ENCODE measurements at regions not wholly inside any gene's neighbourhood (a gene's known extent, or its start where the extent isn't known, plus 50 kb on each side); places are given as distances from the start of the nearest gene placed in this dataset.

DNA sequence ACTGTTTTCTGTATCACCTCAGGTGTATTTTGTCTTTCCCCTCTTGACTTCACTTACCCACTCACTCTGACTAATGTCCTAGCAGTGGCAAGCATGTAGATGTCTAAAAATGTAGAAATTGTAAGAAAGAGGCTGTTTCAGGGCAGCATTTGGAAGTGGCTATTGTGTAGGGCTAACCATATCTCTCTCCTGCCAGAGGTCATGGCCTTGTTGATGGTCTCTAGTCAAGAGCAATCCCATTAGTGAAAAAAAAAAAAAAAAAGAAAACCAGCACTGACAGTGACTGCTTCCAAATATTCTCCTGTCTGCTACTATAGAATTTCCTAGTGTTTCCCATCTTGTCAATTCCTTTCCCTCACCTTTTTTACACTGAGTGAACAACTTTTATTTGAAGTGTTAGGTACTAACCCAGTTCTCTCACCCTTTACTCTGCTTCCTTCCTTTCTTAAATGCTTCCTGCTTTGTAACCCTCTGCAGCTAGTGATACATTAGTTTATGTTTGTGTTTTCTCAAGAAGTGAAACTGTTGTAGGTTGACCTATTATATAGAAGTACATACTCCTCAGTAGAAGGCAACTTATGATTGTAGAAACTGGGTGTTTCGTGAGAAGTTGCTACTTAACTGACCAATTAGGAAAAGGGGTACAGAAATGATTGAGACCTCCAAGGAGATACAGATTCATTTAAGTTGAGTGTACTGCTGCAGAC lies 174.1 kb upstream of the PTPRK start:
- Histone ChIP-seq H3K36me3 (ENCODE audit: low read length) (no peaks in the 10 kb centered on the region), H3K4me3 (ENCODE audit: insufficient read depth, low read length, poor library complexity, severe bottlenecking) (no peak overlapping the region), H3K27me3 (ENCODE audit: low read length) (no peaks in the 10 kb centered on the region), H3K9me3 (ENCODE audit: insufficient read depth, low read length) (no peaks in the 10 kb centered on the region), H3K79me2 (ENCODE audit: insufficient read depth, low read length) (no peaks in the 10 kb centered on the region), H3K4me2 (ENCODE audit: low read depth, low read length, poor library complexity, severe bottlenecking) (no peak overlapping the region), H3K27ac (ENCODE audit: low read depth, low read length) (no peak overlapping the region), H4K20me1 (ENCODE audit: low read depth, low read length) (no peaks in the 10 kb centered on the region), H3K9me2 (replicated peaks; ENCODE audit: insufficient read depth, low read length) (no peaks in the 10 kb centered on the region), H3K9ac (ENCODE audit: low read length) (no peak overlapping the region), H2AFZ (ENCODE audit: low read depth, low read length, severe bottlenecking) (no peak overlapping the region), H3F3A (ENCODE audit: insufficient read depth) (no peaks in the 10 kb centered on the region)
- TF ChIP-seq, protein P1, sequence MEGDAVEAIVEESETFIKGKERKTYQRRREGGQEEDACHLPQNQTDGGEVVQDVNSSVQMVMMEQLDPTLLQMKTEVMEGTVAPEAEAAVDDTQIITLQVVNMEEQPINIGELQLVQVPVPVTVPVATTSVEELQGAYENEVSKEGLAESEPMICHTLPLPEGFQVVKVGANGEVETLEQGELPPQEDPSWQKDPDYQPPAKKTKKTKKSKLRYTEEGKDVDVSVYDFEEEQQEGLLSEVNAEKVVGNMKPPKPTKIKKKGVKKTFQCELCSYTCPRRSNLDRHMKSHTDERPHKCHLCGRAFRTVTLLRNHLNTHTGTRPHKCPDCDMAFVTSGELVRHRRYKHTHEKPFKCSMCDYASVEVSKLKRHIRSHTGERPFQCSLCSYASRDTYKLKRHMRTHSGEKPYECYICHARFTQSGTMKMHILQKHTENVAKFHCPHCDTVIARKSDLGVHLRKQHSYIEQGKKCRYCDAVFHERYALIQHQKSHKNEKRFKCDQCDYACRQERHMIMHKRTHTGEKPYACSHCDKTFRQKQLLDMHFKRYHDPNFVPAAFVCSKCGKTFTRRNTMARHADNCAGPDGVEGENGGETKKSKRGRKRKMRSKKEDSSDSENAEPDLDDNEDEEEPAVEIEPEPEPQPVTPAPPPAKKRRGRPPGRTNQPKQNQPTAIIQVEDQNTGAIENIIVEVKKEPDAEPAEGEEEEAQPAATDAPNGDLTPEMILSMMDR (IDR thresholded peaks at IDR 0.05; ENCODE audit: insufficient read depth, low read length, poor library complexity, severe bottlenecking), result no peak
- no peak for TF ChIP-seq EZH2phosphoT487 (conservative IDR thresholded peaks at IDR 0.05; ENCODE audit: low read length)

DNA sequence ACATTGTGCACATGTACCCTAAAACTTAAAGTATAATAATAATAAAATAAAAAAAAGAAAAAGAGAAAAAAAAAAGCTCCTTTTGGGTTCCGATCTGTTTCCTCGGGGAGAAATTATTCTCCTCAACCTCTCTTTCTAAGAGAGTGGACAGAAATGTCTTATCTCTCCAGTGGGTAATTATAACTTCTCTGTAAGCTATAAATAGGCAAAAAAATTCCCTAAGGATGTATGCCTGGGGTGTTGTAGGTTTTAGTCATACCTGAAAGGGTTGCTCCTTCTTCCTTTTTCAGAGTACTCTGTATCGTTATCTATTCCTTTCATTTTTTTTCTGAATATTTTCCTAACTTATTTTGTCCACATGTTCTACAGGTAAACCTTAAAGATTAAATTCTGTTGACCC lies 169.7 kb upstream of the PTPRK start:
- Histone ChIP-seq H2AFZ (ENCODE audit: low read depth, low read length, severe bottlenecking) (no peak overlapping the region), H3K36me3 (ENCODE audit: low read length) (no peaks in the 10 kb centered on the region), H3K9ac (ENCODE audit: low read length) (no peak overlapping the region), H3K27me3 (ENCODE audit: low read length) (no peaks in the 10 kb centered on the region), H3K9me3 (ENCODE audit: insufficient read depth, low read length) (no peaks in the 10 kb centered on the region), H3K9me2 (replicated peaks; ENCODE audit: insufficient read depth, low read length) (no peaks in the 10 kb centered on the region), H3F3A (ENCODE audit: insufficient read depth) (no peaks in the 10 kb centered on the region), H3K27ac (ENCODE audit: low read depth, low read length) (no peak overlapping the region), H3K4me2 (ENCODE audit: low read depth, low read length, poor library complexity, severe bottlenecking) (no peak overlapping the region), H3K79me2 (ENCODE audit: insufficient read depth, low read length) (no peaks in the 10 kb centered on the region), H3K4me3 (ENCODE audit: insufficient read depth, low read length, poor library complexity, severe bottlenecking) (no peak overlapping the region), H4K20me1 (ENCODE audit: low read depth, low read length) (no peaks in the 10 kb centered on the region)
- TF ChIP-seq EZH2phosphoT487 (conservative IDR thresholded peaks at IDR 0.05; ENCODE audit: low read length), result no peak
- TF ChIP-seq, protein P1 (IDR thresholded peaks at IDR 0.05; ENCODE audit: insufficient read depth, low read length, poor library complexity, severe bottlenecking), result no peak

DNA sequence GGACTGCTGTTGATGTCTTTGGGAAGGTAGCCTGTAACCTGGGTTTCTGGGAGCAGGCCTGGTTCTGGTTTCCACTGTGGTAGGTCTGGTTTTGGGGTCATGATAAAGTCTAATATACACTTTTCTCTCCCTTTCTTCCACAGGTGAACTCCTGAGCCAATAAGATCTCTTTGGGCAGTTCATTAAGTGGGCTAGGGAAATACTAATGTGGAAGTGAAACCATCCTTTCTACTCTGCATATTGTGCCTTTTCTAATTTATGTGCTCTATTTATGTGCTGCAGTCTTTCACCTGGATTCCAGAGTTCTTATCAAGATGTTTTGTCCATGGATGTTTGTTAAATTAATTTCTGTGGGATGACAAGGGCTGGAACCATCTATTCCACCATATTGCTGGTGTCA lies 165.7 kb upstream of the PTPRK start:
- no peaks in the 10 kb centered on the region for H3K9me2 ChIP-seq (replicated peaks; ENCODE audit: insufficient read depth, low read length)
- H2AFZ ChIP-seq (ENCODE audit: low read depth, low read length, severe bottlenecking), result no peak overlapping the region
- no peak overlapping the region for H3K27ac ChIP-seq (ENCODE audit: low read depth, low read length)
- no peak overlapping the region for H3K4me3 ChIP-seq (ENCODE audit: insufficient read depth, low read length, poor library complexity, severe bottlenecking)
- H4K20me1 ChIP-seq (ENCODE audit: low read depth, low read length), result no peaks in the 10 kb centered on the region
- H3K27me3 ChIP-seq (ENCODE audit: low read length), result no peaks in the 10 kb centered on the region
- no peaks in the 10 kb centered on the region for H3K36me3 ChIP-seq (ENCODE audit: low read length)
- H3K4me2 ChIP-seq (ENCODE audit: low read depth, low read length, poor library complexity, severe bottlenecking), result no peak overlapping the region
- H3K79me2 ChIP-seq (ENCODE audit: insufficient read depth, low read length), result no peaks in the 10 kb centered on the region
- H3K9me3 ChIP-seq (ENCODE audit: insufficient read depth, low read length), result no peaks in the 10 kb centered on the region
- TF ChIP-seq EZH2phosphoT487 (conservative IDR thresholded peaks at IDR 0.05; ENCODE audit: low read length), result no peak
- TF ChIP-seq, protein P1 (IDR thresholded peaks at IDR 0.05; ENCODE audit: insufficient read depth, low read length, poor library complexity, severe bottlenecking), result no peak
- no peak overlapping the region for H3K9ac ChIP-seq (ENCODE audit: low read length)
- H3F3A ChIP-seq (ENCODE audit: insufficient read depth), result no peaks in the 10 kb centered on the region
